ENCODE measurements at regions not wholly inside any gene's neighbourhood (a gene's known extent, or its start where the extent isn't known, plus 50 kb on each side); places are given as distances from the start of the nearest gene placed in this dataset.

DNA sequence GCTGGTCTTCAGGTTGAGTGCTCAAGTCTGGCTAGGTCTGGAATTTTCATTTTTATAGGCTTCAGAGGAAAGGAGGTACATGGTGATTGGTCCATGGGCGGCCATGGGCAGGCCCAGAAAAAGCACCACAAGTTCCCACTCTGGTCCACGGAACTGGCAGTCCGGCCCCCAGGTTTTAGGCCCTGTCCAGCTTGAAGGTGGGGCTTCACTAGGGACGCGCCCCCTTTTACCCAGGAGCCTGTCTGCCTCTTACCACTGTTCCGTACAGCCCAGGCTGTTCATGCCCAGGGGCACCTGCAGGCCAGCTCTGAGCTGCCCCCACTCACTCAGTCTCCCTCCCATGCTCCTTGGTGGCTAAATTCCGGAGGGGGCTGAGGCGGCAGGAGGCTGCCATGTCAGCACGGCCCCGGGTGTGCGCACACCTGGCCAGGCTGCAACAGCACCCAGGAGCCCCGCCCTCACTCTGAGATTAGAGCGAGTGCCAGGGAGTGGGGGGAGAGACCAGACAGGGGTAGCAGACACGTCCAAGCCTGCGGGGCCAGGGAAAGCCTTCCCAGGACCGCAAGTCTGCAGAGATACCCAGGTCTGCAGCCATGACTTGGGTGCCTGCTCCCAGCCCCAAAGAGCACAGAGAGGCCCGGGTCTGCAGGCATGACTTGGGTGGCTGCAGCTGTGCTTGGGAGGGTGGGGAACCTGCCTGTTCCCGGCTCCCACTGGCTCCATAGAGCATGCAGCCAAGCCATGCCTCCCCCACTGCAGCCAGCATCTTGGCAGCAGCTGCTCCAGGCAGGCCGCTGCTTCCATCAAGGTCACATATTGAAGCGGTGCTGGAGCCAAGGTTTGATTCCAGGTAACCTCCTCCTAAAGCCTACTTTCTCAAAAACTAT, 390.2 kb upstream of the SGCD start:
- Mint-ChIP-seq H3K36me3 (ENCODE audit: unreplicated experiment) (no peaks in the 10 kb centered on the region), H3K4me1 (ENCODE audit: low read depth, unreplicated experiment) (no peaks in the 10 kb centered on the region), H3K27ac (ENCODE audit: unreplicated experiment) (no peak overlapping the region), H3K4me3 (ENCODE audit: unreplicated experiment) (no peak overlapping the region), H3K9me3 (ENCODE audit: unreplicated experiment) (no peaks in the 10 kb centered on the region), H3K27me3 (ENCODE audit: unreplicated experiment) (peaks cover 2% of the 10 kb centered on the region)
- TF ChIP-seq CTCF (IDR thresholded peaks at IDR 0.05; ENCODE audit: partially characterized antibody, unreplicated experiment), result no peak
- DNase-seq, result no peak

GRCh38 chr5:155938051-155938450, 388.9 kb upstream of the SGCD start:
- no peaks in the 10 kb centered on the region for H3K36me3 Mint-ChIP-seq (ENCODE audit: unreplicated experiment)
- no peaks in the 10 kb centered on the region for H3K4me1 Mint-ChIP-seq (ENCODE audit: low read depth, unreplicated experiment)
- no peak for DNase-seq
- no peak overlapping the region for H3K4me3 Mint-ChIP-seq (ENCODE audit: unreplicated experiment)
- peaks cover 2% of the 10 kb centered on the region for H3K27me3 Mint-ChIP-seq (ENCODE audit: unreplicated experiment)
- no peaks in the 10 kb centered on the region for H3K9me3 Mint-ChIP-seq (ENCODE audit: unreplicated experiment)
- no peak for TF ChIP-seq CTCF (IDR thresholded peaks at IDR 0.05; ENCODE audit: partially characterized antibody, unreplicated experiment)
- no peak overlapping the region for H3K27ac Mint-ChIP-seq (ENCODE audit: unreplicated experiment)

DNA sequence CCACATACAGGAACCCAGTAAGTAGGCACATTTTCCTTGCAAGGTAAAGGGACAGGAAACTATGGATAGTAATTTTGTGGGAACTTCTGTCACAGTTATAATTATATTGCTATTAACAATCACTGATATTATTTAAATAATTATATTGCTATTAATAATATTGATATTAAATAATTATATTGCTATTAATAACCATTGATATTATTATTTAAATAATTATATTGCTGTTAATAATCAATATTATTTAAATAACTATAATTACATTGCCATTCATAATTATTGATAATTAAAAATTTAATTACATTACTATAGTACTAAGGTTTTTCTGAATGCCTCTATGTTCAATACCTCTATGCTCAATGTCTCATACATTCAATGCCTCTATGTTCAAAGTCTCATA, 385.6 kb upstream of the SGCD start:
- no peak for TF ChIP-seq CTCF (IDR thresholded peaks at IDR 0.05; ENCODE audit: partially characterized antibody, unreplicated experiment)
- no peak overlapping the region for H3K27ac Mint-ChIP-seq (ENCODE audit: unreplicated experiment)
- H3K36me3 Mint-ChIP-seq (ENCODE audit: unreplicated experiment), result no peaks in the 10 kb centered on the region
- peaks cover 4% of the 10 kb centered on the region for H3K27me3 Mint-ChIP-seq (ENCODE audit: unreplicated experiment)
- no peak overlapping the region for H3K4me3 Mint-ChIP-seq (ENCODE audit: unreplicated experiment)
- peaks cover 2% of the 10 kb centered on the region for H3K4me1 Mint-ChIP-seq (ENCODE audit: low read depth, unreplicated experiment)
- DNase-seq, result no peak
- H3K9me3 Mint-ChIP-seq (ENCODE audit: unreplicated experiment), result no peaks in the 10 kb centered on the region

DNA sequence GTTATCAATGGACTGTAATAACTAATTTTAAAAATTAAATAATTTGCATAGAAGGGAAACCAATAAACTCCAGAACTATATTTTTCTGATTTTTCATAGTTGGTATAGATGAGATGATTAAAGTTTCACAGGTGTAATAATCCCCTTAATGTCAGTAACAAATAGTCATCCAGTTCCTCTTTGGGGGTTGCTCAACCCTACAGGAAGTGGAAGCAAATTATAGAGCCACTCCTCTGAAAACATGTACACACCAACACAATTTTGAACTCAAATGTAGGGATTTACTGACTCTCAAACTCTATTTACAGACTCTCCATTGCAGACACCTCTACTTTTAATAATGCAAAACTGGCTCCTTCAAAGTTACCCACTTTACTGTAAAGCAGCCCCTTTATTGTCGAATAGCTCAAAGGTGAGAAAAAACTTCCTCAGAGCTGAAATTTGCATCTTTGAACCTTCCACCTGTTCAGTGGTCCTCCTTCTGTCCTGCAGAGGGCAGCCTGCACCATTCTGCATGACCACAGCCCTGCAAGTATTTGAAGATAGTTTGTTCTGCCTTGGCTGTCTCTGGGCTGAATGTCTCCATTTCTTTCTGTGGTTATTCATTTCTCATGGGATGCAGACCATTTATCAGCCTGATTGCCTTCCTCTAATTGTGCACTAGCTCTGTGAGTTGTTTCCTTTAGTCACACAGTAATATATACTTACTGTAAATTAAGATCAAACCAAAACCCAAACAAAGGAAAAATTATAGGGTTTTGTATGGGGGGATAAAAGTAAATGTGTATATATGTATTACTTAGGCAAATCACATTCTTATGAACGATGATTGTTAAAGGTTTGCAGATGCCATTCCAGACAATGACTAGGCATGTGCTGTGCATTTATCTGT, 383.2 kb upstream of the SGCD start:
- peak; percentile 77 for TF ChIP-seq CTCF (IDR thresholded peaks at IDR 0.05; ENCODE audit: partially characterized antibody, unreplicated experiment)
- Mint-ChIP-seq H3K36me3 (ENCODE audit: unreplicated experiment) (no peaks in the 10 kb centered on the region), H3K4me1 (ENCODE audit: low read depth, unreplicated experiment) (peaks cover 2% of the 10 kb centered on the region), H3K27me3 (ENCODE audit: unreplicated experiment) (peaks cover 2% of the 10 kb centered on the region), H3K4me3 (ENCODE audit: unreplicated experiment) (no peak overlapping the region), H3K9me3 (ENCODE audit: unreplicated experiment) (no peaks in the 10 kb centered on the region), H3K27ac (ENCODE audit: unreplicated experiment) (no peak overlapping the region)
- DNase-seq, result peak; percentile 66
